Naive thymus-derived CD8-positive, alpha-beta T cell (primary cell): ENCODE measurements at regions not wholly inside any gene's neighbourhood (a gene's known extent, or its start where the extent isn't known, plus 50 kb on each side); places are given as distances from the start of the nearest gene placed in this dataset.
"Not testable (repeated sequence)": the region's sequence is repeated elsewhere in the genome, so short reads cannot be mapped to it uniquely, and the experiment has no call there.

Source experiments
- ATAC-seq, 2 donors: fragments of 150-1000 bp; cut with Tn5 transposase in 1 of 2; sonication (Bioruptor Pico), chemical (Tn5 transposase) in 1 of 2; 1 replicate in 1 of 2; 2 replicates in 1 of 2; pipeline ENCODE4 v1.10.0; 2021; ENCODE audit warnings: mild to moderate bottlenecking in 2 of 2, moderate library complexity in 2 of 2
- POLR2A ChIA-PET: fragments of 350-600 bp; sonication (Branson Sonifier 250); formaldehyde crosslinking; loops from one replicate; lab custom pipeline; 2021; ENCODE audit warnings: antibody characterized with exemption; lab: Charles Lee
- DNase-seq, 10 donors: peaks; one replicate each; pipeline versions ENCODE4 v3.0.0 to v3.0.0-alpha.2; 2020 to 2022
- H3K27ac Mint-ChIP-seq, 10 donors: one replicate each; pipeline ENCODE4 v1.8.0; 2020 to 2022; ENCODE audit warnings: mild to moderate bottlenecking in 10 of 10, mixed read lengths in 10 of 10, moderate library complexity in 4 of 10, inconsistent platforms in 1 of 10
- H3K27me3 Mint-ChIP-seq, 5 donors: one replicate each; pipeline ENCODE4 v1.8.0; 2021 to 2022; ENCODE audit warnings: mixed read lengths in 5 of 5
- H3K36me3 Mint-ChIP-seq, 3 donors: one replicate each; pipeline ENCODE4 v1.8.0; 2020 to 2022; ENCODE audit warnings: mixed read lengths in 3 of 3, mild to moderate bottlenecking in 2 of 3, inconsistent platforms in 1 of 3
- H3K4me1 Mint-ChIP-seq, 4 donors: one replicate each; pipeline ENCODE4 v1.8.0; 2021 to 2022; ENCODE audit warnings: mixed read lengths in 4 of 4
- H3K4me3 Mint-ChIP-seq, 10 donors: one replicate each; pipeline ENCODE4 v1.8.0; 2020 to 2022; ENCODE audit warnings: mild to moderate bottlenecking in 10 of 10, mixed read lengths in 10 of 10, moderate library complexity in 6 of 10, inconsistent platforms in 1 of 10
- H3K9me3 Mint-ChIP-seq, 9 donors: one replicate each; pipeline ENCODE4 v1.8.0; 2020 to 2022; ENCODE audit warnings: mixed read lengths in 9 of 9, mild to moderate bottlenecking in 3 of 9, inconsistent platforms in 1 of 9, moderate library complexity in 1 of 9

DNA sequence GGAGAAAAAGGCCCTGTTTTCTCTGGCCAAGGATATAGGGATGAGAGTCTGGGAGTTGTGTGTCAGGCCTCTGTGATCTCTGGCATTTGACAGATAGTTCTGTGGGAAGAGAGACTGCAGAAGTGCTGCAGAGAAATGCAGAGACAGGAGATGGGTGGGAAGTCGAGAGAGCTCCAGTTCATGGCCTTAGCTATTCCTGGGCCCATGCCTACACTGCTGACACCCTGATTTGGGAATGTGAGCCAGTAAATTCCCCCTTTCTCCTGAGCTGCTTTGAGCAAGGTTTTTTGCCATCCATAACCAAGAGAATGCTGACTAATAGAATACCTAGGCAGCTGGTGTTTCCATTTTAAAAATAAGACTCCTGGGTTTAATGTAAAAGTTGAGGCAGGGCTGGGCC lies 59.3 kb downstream of the EBLN2 start:
- Mint-ChIP-seq H3K27ac (no peak overlapping the region), H3K9me3 (no peaks in the 10 kb centered on the region), H3K4me1 (peaks cover 6 to 13% (median 10%) of the 10 kb centered on the region in 4 donors), H3K36me3 (no peaks in the 10 kb centered on the region), H3K4me3 (no peak overlapping the region), H3K27me3 (peaks cover 0 to 4% (median 0%) of the 10 kb centered on the region in 5 donors)
- DNase-seq: no peak
- no peak for ATAC-seq
- POLR2A ChIA-PET: no interaction called here

DNA sequence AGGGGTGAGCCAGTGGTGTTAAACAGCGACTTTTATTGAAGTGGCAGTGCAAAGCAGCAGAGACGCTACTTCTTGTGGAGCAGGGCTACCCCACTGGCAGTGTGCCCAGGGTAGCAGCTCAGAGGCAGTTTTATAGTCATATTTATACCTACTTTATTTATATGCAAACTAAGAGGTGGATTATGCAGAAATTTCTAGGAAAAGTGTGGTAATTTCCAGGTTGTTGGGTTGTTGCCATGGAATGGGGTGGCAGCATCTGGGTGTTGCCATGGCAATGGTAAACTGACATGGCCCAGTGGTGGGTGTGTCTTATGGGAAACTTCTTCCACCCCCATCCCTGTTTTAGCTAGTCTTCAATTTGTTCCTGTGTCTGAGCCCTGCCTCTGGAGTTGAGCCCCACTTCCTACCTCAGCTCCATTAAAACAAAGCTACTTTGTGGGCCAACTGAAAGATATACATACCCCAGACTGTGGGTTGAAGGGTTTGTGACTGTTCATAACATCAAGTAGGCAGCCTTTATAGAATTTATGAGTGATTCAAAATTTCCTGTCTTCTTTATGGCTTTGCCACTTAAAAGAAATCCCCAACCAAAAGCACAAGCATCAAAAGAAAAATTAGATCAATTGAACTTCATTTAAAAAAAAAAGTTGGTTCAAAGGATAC lies 60.3 kb downstream of the EBLN2 start:
- Mint-ChIP-seq H3K9me3 (no peaks in the 10 kb centered on the region), H3K27me3 (peaks cover 0 to 4% (median 0%) of the 10 kb centered on the region in 5 donors), H3K4me3 (no peak overlapping the region), H3K27ac (no peak overlapping the region), H3K36me3 (no peaks in the 10 kb centered on the region), H3K4me1 (peaks cover 6 to 13% (median 10%) of the 10 kb centered on the region in 4 donors)
- DNase-seq: no peak
- ATAC-seq: peak in 1 of 2 donors; percentile 27
- POLR2A ChIA-PET: no interaction called here

DNA sequence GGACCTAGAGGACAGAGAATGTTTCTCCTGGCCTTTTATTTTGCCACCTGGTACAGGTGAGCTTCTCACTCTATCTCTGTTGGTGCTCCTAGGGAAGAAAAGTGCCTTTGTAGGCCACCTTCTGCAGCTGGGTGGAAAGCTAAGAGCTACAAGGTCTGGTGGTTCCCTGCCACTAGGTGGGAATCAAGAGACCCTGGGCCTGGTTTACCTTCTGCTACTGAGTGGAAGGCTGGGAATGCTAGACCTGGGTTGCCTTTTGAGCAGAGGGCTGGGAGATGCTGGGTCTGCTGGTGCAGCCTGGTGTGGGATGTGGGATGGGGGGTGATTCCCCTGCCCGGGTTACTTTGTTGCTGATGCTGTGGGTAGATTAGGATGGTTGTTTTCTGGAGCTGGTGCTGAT lies 72.6 kb downstream of the EBLN2 start:
- Mint-ChIP-seq H3K4me3 (no peak overlapping the region), H3K27me3 (peaks cover 10 to 37% (median 21%) of the 10 kb centered on the region in 5 donors), H3K9me3 (peaks cover 7 to 37% (median 24%) of the 10 kb centered on the region in 9 donors), H3K4me1 (peaks cover 0 to 1% (median 0%) of the 10 kb centered on the region in 4 donors), H3K36me3 (peaks cover 0 to 32% (median 2%) of the 10 kb centered on the region in 3 donors), H3K27ac (no peak overlapping the region)
- POLR2A ChIA-PET: no interaction called here
- ATAC-seq: no peak
- no peak for DNase-seq

DNA sequence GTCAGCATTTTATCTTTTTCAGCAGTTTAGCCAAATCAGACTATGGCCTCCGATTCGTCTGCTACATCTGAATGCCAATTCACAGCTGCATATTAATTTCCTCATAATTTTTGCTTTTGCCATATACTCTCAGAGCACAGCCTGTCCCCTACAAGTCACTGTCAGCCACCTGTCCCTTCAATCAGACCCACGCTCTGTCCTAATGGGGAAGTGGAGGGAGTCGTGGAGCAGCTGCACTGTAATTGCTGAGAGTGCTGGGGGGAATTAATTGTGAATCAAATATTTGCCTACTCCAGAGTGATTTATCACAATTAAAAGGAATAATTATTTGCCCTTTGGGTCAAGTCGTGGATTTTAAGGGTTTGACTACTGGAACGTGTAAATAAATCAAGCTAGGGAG lies 75.5 kb downstream of the EBLN2 start:
- ATAC-seq: no peak
- Mint-ChIP-seq H3K27me3 (peaks cover 7 to 36% (median 16%) of the 10 kb centered on the region in 5 donors), H3K9me3 (peaks cover 7 to 34% (median 22%) of the 10 kb centered on the region in 9 donors), H3K36me3 (peaks cover 0 to 26% (median 2%) of the 10 kb centered on the region in 3 donors), H3K4me3 (no peak overlapping the region), H3K4me1 (peaks cover 0 to 1% (median 0%) of the 10 kb centered on the region in 4 donors), H3K27ac (no peak overlapping the region)
- no peak for DNase-seq
- POLR2A ChIA-PET: interaction anchor here (0.6 kb wide), 1 partner anchor 43 kb away, joined by 4 read pairs; no protein-coding TSS in a partner anchor

DNA sequence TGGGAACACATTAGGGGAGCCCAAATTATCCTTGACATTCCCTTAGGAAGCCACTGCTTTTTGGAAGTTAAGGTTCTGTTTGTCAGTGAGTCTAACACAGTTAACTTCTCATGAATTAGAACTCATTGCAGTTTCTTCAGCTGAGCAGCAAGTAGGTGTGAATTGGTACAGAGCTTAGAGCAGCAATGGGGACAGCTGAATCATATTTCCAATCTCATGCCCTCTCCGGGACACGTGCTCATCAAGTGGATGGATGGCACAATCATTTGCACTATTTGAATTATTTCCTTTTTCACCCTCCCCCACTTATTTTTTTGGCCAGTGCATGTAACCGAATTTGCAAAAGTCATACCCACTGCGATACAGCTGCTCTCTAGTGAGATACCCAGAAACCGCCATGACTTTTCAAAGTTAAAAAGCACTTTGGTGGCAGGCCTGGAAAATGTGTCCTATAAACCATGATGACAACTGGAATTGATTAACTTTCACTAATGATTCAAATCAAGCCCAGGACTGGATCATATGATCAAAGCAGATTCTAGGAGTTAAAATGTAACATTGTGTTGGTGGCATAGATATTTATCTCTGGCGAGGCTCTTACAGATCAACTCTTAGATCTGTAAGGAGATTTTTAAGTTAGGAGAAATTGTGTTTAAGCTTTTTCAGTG lies 76.4 kb downstream of the EBLN2 start:
- H3K4me1 Mint-ChIP-seq: peaks cover 0 to 1% (median 0%) of the 10 kb centered on the region in 4 donors
- no peak overlapping the region for H3K27ac Mint-ChIP-seq
- peaks cover 0 to 22% (median 2%) of the 10 kb centered on the region in 3 donors for H3K36me3 Mint-ChIP-seq
- POLR2A ChIA-PET: no interaction called here
- no peak overlapping the region for H3K4me3 Mint-ChIP-seq
- ATAC-seq (no peak), DNase-seq (no peak)
- peaks cover 4 to 27% (median 17%) of the 10 kb centered on the region in 9 donors for H3K9me3 Mint-ChIP-seq
- H3K27me3 Mint-ChIP-seq: peaks cover 10 to 33% (median 14%) of the 10 kb centered on the region in 5 donors

DNA sequence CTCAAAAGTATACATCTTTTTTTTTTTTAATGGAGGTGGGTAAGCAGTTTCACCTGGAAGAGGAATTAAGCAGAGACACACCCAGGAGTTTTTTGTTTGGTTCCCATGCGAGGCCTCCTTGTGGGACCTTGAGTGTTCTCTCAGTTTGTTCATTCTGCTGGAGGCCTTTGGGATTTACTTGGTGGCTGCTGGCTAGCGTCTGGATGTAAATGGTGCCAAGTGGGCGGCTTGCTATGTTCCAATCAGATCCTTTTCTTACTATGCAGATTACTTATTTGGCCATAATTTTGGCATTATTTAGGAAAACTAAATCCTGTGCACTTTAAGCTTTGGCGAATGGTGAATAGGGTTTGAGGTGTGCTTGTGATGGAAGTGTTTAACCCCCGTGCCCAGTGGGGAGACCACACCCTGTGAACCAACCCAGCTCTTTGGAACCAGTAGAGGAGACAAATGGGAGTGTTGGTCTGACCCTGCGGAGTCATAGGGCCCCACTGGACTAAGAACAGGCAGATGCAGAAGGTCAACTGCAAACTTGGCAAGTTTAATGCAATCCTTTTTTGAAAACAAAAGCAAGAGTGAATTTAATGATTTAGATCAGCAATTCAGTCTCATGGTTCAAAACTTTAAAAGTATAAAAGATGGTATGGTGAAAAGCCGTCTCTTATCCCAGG lies 79.4 kb downstream of the EBLN2 start:
- Mint-ChIP-seq H3K27ac (no peak overlapping the region), H3K4me3 (no peak overlapping the region), H3K9me3 (no peaks in the 10 kb centered on the region), H3K36me3 (no peaks in the 10 kb centered on the region), H3K27me3 (peaks cover 4 to 16% (median 9%) of the 10 kb centered on the region in 5 donors), H3K4me1 (peaks cover 0 to 1% (median 0%) of the 10 kb centered on the region in 4 donors)
- ATAC-seq (no peak), DNase-seq (no peak)
- POLR2A ChIA-PET: no interaction called here

DNA sequence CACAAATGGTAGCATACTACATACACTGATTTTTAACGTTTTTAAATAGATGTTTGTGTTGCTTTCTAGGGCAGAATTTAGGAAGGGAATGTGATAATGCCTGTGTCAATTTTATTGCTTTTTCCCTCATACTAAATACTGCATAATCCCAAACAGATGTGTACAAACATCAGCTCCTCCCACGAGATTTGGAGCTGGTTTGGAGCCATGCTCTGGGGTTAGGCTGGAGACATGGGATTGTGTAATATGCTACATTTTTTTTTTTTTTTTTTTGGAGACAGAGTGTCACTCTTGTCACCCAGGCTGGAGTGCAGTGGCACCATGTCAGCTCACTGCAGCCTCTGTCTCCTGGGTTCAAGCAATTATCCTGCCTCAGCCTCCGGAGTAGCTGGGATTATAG lies 80.1 kb downstream of the EBLN2 start:
- POLR2A ChIA-PET: no interaction called here
- Mint-ChIP-seq H3K27ac (no peak overlapping the region), H3K27me3 (peaks cover 4 to 15% (median 9%) of the 10 kb centered on the region in 5 donors), H3K4me1 (peaks cover 0 to 1% (median 0%) of the 10 kb centered on the region in 4 donors), H3K4me3 (no peak overlapping the region), H3K9me3 (no peaks in the 10 kb centered on the region), H3K36me3 (no peaks in the 10 kb centered on the region)
- ATAC-seq: no peak
- DNase-seq: no peak

DNA sequence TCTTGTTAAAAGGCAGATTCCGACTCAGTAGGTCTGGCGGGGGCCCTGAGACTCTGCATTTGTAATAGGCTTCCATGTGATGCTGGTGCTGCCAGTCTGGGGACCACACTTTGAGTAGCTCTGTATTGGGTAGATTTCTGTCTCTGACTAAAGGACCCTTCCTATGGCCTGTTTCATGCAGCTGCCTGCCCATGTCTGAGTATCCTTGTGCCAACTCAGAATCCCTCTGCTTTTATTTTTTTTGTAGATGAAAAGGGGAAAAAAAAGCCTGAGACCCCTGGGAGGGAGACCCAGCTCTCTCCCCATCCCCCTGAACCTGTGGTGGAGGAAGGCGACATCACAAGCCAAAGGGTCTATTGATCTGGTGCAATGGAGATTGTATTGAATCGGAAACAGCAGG lies 81.9 kb downstream of the EBLN2 start:
- no peak for ATAC-seq
- no peak for DNase-seq
- H3K27ac Mint-ChIP-seq: no peak overlapping the region
- H3K9me3 Mint-ChIP-seq: no peaks in the 10 kb centered on the region
- POLR2A ChIA-PET: no interaction called here
- H3K27me3 Mint-ChIP-seq: peaks cover 0 to 6% (median 3%) of the 10 kb centered on the region in 5 donors
- H3K4me3 Mint-ChIP-seq: no peak overlapping the region
- H3K36me3 Mint-ChIP-seq: no peaks in the 10 kb centered on the region
- no peaks in the 10 kb centered on the region for H3K4me1 Mint-ChIP-seq

DNA sequence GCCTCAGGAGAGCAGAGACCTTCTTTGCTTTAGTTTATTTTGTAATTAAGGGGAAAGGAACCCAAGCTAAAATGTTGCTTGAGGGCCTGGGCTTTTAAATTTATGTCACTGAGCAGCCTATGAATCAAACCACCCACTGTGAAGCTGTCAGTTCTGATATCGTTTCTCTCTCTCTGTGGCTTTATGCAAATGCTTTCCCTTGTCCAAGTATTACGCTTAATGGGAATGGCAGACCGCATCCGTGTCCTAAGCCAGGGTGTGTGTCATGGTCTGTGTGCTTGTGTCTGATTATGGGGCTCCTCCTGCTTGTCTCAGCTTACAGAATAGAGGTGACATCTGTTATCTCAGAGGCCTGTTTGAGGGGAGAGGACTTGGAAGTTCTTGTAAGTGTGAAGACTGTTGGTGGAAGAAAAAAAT lies 82.4 kb downstream of the EBLN2 start:
- Mint-ChIP-seq H3K27me3 (peaks cover under 1 to 6% (median 4%) of the 10 kb centered on the region in 5 donors), H3K4me1 (no peaks in the 10 kb centered on the region), H3K27ac (no peak overlapping the region), H3K9me3 (no peaks in the 10 kb centered on the region), H3K4me3 (no peak overlapping the region), H3K36me3 (no peaks in the 10 kb centered on the region)
- ATAC-seq: no peak
- DNase-seq: no peak
- POLR2A ChIA-PET: no interaction called here

DNA sequence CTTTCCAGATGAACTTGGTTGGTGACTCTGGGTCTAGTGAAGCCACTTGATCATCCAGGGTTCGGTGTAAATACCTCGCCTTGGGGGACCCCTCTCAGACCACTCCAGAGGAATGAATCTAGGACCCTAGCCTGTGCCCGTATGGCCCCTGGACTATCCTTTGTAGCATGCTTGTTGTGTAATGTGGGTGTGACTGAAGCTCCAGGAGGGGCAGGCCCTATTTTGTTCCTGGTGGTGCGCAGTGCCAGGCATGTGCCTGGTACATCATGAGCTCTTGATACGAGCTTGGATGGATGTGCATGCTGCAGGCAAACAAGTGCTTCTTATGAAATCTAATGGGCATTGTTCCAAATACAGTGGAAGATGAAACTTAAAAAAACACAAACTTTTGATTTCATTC lies 82.8 kb downstream of the EBLN2 start:
- ATAC-seq (no peak), DNase-seq (no peak)
- H3K9me3 Mint-ChIP-seq: no peaks in the 10 kb centered on the region
- H3K36me3 Mint-ChIP-seq: no peaks in the 10 kb centered on the region
- no peak overlapping the region for H3K4me3 Mint-ChIP-seq
- H3K27me3 Mint-ChIP-seq: peaks cover 2 to 8% (median 4%) of the 10 kb centered on the region in 5 donors
- H3K27ac Mint-ChIP-seq: no peak overlapping the region
- POLR2A ChIA-PET: no interaction called here
- H3K4me1 Mint-ChIP-seq: no peaks in the 10 kb centered on the region

DNA sequence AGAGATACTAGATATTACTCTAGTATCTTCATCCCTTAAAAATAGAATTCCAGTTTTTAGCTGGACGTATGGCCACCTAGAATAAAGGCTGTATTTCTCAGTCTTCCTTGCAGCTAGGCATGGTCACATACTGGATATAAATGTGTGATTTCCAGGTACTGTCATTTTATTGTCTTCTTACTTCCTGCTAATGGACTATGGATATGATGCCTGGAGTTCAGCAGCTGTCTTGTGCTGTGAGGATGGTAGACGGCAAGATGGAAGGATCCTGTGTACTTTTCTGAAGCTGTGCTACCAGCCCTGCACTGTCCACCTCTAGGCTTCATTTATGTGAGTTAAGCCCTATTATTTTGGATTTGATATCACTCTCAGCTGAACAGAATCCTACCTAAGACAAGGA lies 83.4 kb downstream of the EBLN2 start:
- peaks cover 2 to 8% (median 4%) of the 10 kb centered on the region in 5 donors for H3K27me3 Mint-ChIP-seq
- H3K4me3 Mint-ChIP-seq: no peak overlapping the region
- H3K27ac Mint-ChIP-seq: no peak overlapping the region
- POLR2A ChIA-PET: no interaction called here
- ATAC-seq (no peak), DNase-seq (no peak)
- H3K4me1 Mint-ChIP-seq: no peaks in the 10 kb centered on the region
- H3K36me3 Mint-ChIP-seq: no peaks in the 10 kb centered on the region
- H3K9me3 Mint-ChIP-seq: no peaks in the 10 kb centered on the region

DNA sequence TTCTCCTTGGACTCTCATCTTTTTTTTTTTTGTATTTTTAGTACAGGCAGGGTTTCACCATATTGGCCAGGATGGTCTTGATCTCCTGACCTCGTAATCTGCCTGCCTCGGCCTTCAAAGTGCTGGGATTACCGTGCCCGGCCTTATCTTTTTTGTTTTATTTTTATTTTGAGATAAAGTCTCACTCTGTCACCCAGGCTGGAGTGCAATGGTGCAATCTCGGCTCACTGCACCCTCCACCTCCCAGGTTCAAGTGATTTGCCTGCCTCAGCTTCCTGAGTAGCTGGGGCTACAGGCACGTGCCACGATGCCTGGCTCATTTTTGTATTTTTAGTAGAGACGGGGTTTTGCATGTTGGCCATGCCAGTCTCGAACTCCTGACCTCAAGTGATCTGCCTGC lies 86.0 kb downstream of the EBLN2 start:
- H3K36me3 Mint-ChIP-seq, H3K4me1 Mint-ChIP-seq, POLR2A ChIA-PET, H3K4me3 Mint-ChIP-seq, DNase-seq, H3K27me3 Mint-ChIP-seq, ATAC-seq, H3K9me3 Mint-ChIP-seq, H3K27ac Mint-ChIP-seq: not testable (repeated sequence)

DNA sequence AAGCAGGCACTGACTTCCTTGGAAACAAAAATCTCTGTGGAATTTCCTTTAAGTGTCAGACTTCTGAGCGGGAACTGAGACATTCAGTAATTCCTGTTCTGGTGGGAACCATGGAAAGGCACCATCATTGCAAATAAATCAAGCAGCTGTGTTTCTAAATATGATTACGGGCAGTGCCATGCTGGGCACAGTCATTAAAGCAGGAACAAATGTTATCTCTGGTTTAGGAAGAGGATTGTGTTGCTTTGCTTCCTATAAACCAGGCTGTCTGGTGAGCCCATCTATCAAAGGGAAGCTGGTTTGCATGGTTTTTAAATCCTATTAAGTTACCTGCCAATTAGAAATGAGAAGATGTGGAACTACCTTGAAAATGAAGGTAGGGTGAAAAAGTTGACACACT lies 86.7 kb downstream of the EBLN2 start:
- H3K4me1 Mint-ChIP-seq: no peaks in the 10 kb centered on the region
- no peaks in the 10 kb centered on the region for H3K9me3 Mint-ChIP-seq
- no peak for DNase-seq
- ATAC-seq: no peak
- H3K4me3 Mint-ChIP-seq: no peak overlapping the region
- no peaks in the 10 kb centered on the region for H3K36me3 Mint-ChIP-seq
- POLR2A ChIA-PET: no interaction called here
- H3K27me3 Mint-ChIP-seq: peaks cover 0 to 8% (median 4%) of the 10 kb centered on the region in 5 donors
- H3K27ac Mint-ChIP-seq: no peak overlapping the region
